ENCODE measurements at regions not wholly inside any gene's neighbourhood (a gene's known extent, or its start where the extent isn't known, plus 50 kb on each side); places are given as distances from the start of the nearest gene placed in this dataset.

DNA sequence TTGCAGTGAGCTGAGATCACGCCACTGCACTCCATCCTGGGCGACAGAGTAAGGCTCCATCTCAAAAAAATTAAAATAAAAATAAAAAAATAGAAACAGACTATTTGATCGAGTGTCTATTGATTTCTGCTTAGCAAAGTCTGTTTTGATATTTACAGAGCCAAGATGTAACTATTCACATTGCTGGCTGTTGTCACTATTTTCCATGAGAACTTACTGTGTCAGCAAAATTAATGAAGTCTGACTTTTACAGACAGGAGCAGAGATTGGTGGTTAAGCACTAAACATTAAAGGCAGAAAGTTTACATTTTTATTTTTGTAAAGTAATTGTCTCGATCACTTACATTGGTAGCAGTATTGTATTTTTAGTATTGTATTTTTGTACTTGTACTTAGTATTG, 85.0 kb upstream of the CCDC28A start:
- DNase-seq (ENCODE audit: low read depth) = no peak
- TF ChIP-seq, protein P1, sequence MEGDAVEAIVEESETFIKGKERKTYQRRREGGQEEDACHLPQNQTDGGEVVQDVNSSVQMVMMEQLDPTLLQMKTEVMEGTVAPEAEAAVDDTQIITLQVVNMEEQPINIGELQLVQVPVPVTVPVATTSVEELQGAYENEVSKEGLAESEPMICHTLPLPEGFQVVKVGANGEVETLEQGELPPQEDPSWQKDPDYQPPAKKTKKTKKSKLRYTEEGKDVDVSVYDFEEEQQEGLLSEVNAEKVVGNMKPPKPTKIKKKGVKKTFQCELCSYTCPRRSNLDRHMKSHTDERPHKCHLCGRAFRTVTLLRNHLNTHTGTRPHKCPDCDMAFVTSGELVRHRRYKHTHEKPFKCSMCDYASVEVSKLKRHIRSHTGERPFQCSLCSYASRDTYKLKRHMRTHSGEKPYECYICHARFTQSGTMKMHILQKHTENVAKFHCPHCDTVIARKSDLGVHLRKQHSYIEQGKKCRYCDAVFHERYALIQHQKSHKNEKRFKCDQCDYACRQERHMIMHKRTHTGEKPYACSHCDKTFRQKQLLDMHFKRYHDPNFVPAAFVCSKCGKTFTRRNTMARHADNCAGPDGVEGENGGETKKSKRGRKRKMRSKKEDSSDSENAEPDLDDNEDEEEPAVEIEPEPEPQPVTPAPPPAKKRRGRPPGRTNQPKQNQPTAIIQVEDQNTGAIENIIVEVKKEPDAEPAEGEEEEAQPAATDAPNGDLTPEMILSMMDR (IDR thresholded peaks at IDR 0.05; ENCODE audit: low read depth, low read length, missing control alignments) = no peak
- H3K4me3 ChIP-seq (ENCODE audit: low read depth, low read length) = no peak overlapping the region

DNA sequence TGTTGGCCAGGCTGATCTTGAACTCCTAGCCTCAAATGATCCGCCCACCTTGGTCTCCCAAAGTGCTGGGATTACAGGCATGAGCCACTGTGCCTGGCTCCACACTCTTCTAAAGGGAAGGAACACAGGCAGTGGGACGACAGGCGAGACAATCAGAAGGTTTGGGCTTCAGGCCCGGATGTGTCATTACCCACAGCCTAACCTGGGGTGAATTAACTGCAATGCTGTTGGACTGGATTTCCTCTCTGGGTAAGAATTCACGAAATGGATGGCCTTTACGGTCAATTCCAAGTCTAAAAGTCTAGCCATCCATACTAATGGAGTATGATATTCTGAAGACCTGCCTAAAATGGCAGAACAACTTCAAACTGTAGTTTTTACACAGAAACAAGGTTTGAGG, 83.7 kb upstream of the CCDC28A start:
- no peak overlapping the region for H3K4me3 ChIP-seq (ENCODE audit: low read depth, low read length)
- TF ChIP-seq, protein P1 (IDR thresholded peaks at IDR 0.05; ENCODE audit: low read depth, low read length, missing control alignments) = no peak
- DNase-seq (ENCODE audit: low read depth) = no peak

- no peak overlapping the region for H3K4me3 ChIP-seq (ENCODE audit: low read depth, low read length)
- no peak for DNase-seq (ENCODE audit: low read depth)
- TF ChIP-seq, protein P1 (IDR thresholded peaks at IDR 0.05; ENCODE audit: low read depth, low read length, missing control alignments) = no peak
Measured at GRCh38 chr6:138690975-138691594, 82.5 kb upstream of the CCDC28A start.

DNA sequence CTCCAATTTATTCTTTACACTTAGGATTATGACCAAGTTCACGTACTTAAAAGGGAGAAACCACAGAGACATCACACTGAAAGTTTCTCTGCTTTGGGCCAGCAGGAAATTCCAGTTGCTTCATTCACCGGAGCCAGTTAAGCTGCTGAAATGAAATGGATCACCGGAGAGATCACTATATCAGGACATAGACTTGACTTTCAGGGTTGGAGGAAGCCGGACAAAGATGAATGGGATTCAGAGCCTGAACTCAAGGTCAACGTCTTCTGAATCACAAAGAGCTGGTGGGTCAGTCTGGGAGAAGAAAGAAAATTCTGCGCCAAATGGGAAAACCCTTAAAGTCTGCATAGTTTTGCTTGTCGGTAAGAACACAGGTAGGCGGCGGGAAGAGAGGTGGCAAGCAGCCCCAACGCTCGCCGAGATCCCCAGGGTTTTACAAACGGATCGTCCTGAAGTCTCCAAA, 81.9 kb upstream of the CCDC28A start:
- no peak for DNase-seq (ENCODE audit: low read depth)
- H3K4me3 ChIP-seq (ENCODE audit: low read depth, low read length) = peak overlapping the region; percentile 73; the same call in 1 of the 2 replicates
- TF ChIP-seq, protein P1 (IDR thresholded peaks at IDR 0.05; ENCODE audit: low read depth, low read length, missing control alignments) = no peak

- TF ChIP-seq, protein P1 (IDR thresholded peaks at IDR 0.05; ENCODE audit: low read depth, low read length, missing control alignments) = peak; percentile 83
- no peak for DNase-seq (ENCODE audit: low read depth)
- H3K4me3 ChIP-seq (ENCODE audit: low read depth, low read length) = peak overlapping the region; percentile 73
Measured at GRCh38 chr6:138692058-138692977, 81.3 kb upstream of the CCDC28A start.

DNA sequence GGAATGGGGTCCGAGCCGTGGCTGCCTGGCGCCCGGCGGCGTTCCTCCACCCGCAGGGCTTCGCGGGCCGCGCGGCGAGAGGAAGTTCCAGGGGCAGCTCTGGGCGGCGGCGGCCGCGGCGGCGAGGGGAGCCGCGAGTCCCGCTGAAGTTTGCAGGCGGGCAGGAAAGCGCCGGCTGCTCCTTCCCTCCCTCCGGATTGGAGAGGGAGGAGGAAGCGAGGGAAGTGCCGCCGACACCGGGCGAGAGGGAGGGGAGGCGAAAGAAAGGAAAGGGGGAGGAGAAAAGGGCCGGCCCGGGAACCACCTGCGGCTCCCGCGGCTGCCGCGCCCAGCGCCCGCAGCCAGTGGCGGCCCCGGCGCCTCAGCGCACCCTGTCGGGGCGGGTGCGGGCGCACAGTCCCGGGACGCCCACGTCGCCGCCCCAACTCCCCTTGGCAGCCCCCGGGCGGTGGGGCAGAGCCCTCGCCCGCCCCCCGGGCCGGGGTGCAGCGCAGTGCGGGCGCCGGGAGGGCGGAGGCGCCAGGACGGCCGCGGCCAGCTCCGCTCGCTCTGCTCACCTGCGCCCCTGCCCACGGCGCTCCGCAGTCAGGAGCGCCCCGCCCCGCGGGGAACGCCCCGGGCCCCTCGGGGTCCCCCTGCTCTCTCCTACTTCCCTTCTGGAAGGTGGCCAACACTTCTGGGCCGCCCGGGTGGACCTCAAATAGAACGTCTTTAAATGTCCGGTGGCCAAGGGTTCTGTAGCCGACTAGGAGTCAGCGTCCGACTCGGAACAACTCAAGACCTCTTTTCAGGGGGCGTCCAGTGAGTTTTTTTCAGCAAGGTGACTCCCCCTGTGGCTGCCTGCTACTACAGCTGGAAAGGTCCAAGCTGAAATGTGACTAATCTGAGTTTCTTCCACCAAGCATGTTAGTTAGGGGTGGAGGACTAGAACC, 80.3 kb upstream of the CCDC28A start:
- TF ChIP-seq, protein P1 (IDR thresholded peaks at IDR 0.05; ENCODE audit: low read depth, low read length, missing control alignments) = no peak
- DNase-seq (ENCODE audit: low read depth) = no peak
- peak overlapping the region; percentile 73 for H3K4me3 ChIP-seq (ENCODE audit: low read depth, low read length)
